Sigmoid colon (tissue), 6 donors: ENCODE measurements at regions not wholly inside any gene's neighbourhood (a gene's known extent, or its start where the extent isn't known, plus 50 kb on each side); places are given as distances from the start of the nearest gene placed in this dataset.
"Not testable (repeated sequence)": the region's sequence is repeated elsewhere in the genome, so short reads cannot be mapped to it uniquely, and the experiment has no call there.

ENCODE experiments used
- DNase-seq: peaks from one replicate; pipeline ENCODE4 v3.0.0-alpha.2; 2019
- H3K27ac ChIP-seq, 4 donors: fragments of 200-600 bp; sonication (generic); one replicate each; pipeline ENCODE4 v1.5.1; 2016 to 2019; ENCODE audit warnings: mild to moderate bottlenecking in 1 of 4
- H3K27me3 ChIP-seq, 3 donors: fragments of 200-600 bp; sonication (generic); one replicate each; pipeline ENCODE4 v1.5.1; 2019; ENCODE audit warnings: mild to moderate bottlenecking in 1 of 3
- H3K36me3 ChIP-seq, 4 donors: fragments of 200-600 bp; sonication (generic); one replicate each; pipeline ENCODE4 v1.5.1; 2016 to 2019
- H3K4me1 ChIP-seq, 4 donors: fragments of 200-600 bp; sonication (generic); one replicate each; pipeline ENCODE4 v1.5.1; 2017 to 2019
- H3K4me3 ChIP-seq, 4 donors: fragments of 200-600 bp; sonication (generic); one replicate each; pipeline ENCODE4 v1.5.1; 2017 to 2019; ENCODE audit warnings: mild to moderate bottlenecking in 2 of 4, moderate library complexity in 1 of 4
- H3K9me3 ChIP-seq, 4 donors: fragments of 200-600 bp in 3 of 4; sonication (generic) in 3 of 4; one replicate each; pipeline versions ENCODE4 v1.5.1 to v1.6.1; 2013 to 2019
- EP300 ChIP-seq, 4 donors: sonication (generic); formaldehyde crosslinking; IDR thresholded peaks; one replicate each; pipeline ENCODE4 v1.6.1; 2017; ENCODE audit warnings: antibody characterized with exemption in 4 of 4
- POLR2A ChIP-seq, 2 donors: fragments of 450-650 bp; IDR thresholded peaks; one replicate each; pipeline ENCODE4 v1.6.1; 2016; ENCODE audit warnings: antibody characterized with exemption in 2 of 2, mild to moderate bottlenecking in 2 of 2, moderate library complexity in 2 of 2
- POLR2AphosphoS5 ChIP-seq, 4 donors: sonication (generic); formaldehyde crosslinking; IDR thresholded peaks; one replicate each; pipeline ENCODE4 v1.6.1; 2017; ENCODE audit warnings: antibody characterized with exemption in 4 of 4
- WGBS, 2 donors: extraction: QIAGEN DNeasy Blood & Tissue Kit; methylation state at CpG; one replicate each; pipeline ENCODE4 v1.1.7; 2013; 5-methylcytosine and 5-hydroxymethylcytosine counted together
- intact Hi-C: fragments of 100-400 bp; cut with DNase I; formaldehyde crosslinking; loops from one replicate; pipeline ENCODE4 v1.15.1; 2023
- TF ChIP-seq, protein P1 (sequence below), 4 experiments: fragments of 450-650 bp in 3 of 4; fragments of 200-600 bp in 1 of 4; IDR thresholded peaks; one replicate each; pipeline ENCODE4 v1.5.1; 2016 to 2019; ENCODE audit warnings: antibody characterized with exemption in 4 of 4, mild to moderate bottlenecking in 3 of 4, moderate library complexity in 2 of 4
- donor health status: healthy with polysubstance abuse.
- donor health status: healthy.

DNA sequence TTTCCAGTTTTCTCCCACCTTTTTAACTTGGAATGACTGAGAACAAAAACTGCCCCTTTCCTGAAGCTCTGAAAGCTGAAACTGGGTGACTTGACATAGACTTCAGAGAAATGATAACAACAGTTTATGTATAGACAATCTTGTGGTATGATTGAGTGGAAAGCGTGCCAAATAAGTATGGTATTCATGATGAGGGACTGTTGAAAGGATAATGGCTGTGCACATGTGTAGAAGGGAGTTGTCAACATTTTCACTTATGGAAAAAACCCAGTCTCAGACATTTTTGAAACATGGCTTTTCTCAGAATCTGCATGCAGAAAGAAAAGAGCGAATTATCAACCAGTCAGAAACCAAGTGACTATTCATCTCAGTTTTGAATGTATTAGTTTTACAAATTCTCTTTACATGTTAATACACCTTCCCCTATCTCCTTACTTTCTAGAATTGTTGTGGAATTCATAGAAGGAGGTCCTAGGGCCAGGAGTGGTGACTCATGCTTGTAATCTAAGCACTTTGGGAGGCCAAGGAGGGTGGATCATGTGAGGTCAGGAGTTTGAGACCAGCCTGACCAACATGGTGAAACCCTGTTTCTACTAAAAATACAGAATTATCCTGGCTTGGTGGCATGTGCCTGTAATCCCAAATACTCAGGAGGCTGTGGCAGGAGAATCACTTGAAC, 261.2 kb downstream of the S1PR1 start:
- intact Hi-C loops, result no loop called here
- H3K27ac ChIP-seq, result no peak overlapping the region
- no peaks in the 10 kb centered on the region for H3K9me3 ChIP-seq
- H3K4me1 ChIP-seq, result no peaks in the 10 kb centered on the region
- 44 to 91% methylated on average over 2 of the region's 2 CpGs for WGBS, 2 donors
- no peaks in the 10 kb centered on the region for H3K36me3 ChIP-seq
- DNase-seq, result no peak
- H3K27me3 ChIP-seq, result no peaks in the 10 kb centered on the region
- TF ChIP-seq POLR2A (IDR thresholded peaks at IDR 0.05) (no peak), EP300 (IDR thresholded peaks at IDR 0.05) (no peak), POLR2AphosphoS5 (IDR thresholded peaks at IDR 0.05) (no peak)
- TF ChIP-seq, protein P1, sequence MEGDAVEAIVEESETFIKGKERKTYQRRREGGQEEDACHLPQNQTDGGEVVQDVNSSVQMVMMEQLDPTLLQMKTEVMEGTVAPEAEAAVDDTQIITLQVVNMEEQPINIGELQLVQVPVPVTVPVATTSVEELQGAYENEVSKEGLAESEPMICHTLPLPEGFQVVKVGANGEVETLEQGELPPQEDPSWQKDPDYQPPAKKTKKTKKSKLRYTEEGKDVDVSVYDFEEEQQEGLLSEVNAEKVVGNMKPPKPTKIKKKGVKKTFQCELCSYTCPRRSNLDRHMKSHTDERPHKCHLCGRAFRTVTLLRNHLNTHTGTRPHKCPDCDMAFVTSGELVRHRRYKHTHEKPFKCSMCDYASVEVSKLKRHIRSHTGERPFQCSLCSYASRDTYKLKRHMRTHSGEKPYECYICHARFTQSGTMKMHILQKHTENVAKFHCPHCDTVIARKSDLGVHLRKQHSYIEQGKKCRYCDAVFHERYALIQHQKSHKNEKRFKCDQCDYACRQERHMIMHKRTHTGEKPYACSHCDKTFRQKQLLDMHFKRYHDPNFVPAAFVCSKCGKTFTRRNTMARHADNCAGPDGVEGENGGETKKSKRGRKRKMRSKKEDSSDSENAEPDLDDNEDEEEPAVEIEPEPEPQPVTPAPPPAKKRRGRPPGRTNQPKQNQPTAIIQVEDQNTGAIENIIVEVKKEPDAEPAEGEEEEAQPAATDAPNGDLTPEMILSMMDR (IDR thresholded peaks at IDR 0.05), result no peak
- no peak overlapping the region for H3K4me3 ChIP-seq

GRCh38 chr1:101504106-101504505, 267.3 kb downstream of the S1PR1 start:
- H3K4me3 ChIP-seq, H3K27me3 ChIP-seq, H3K36me3 ChIP-seq, H3K27ac ChIP-seq, DNase-seq, intact Hi-C loops, H3K4me1 ChIP-seq, H3K9me3 ChIP-seq: not testable (repeated sequence)
- WGBS, 2 donors, result 55% methylated on average over 2 of the region's 2 CpGs

- H3K36me3 ChIP-seq, H3K27me3 ChIP-seq, H3K9me3 ChIP-seq, H3K4me3 ChIP-seq, intact Hi-C loops, DNase-seq, H3K4me1 ChIP-seq, H3K27ac ChIP-seq: not testable (repeated sequence)
- WGBS, 2 donors, result 79 to 87% methylated on average over 5 of the region's 5 CpGs
These were observed 268.4 kb downstream of the S1PR1 start for GRCh38 chr1:101505240-101505639.

GRCh38 chr1:101506541-101507164, 269.8 kb downstream of the S1PR1 start:
- Histone ChIP-seq H3K4me1 (no peaks in the 10 kb centered on the region), H3K4me3 (no peak overlapping the region), H3K36me3 (no peaks in the 10 kb centered on the region), H3K27me3 (no peaks in the 10 kb centered on the region), H3K9me3 (no peaks in the 10 kb centered on the region), H3K27ac (no peak overlapping the region)
- DNase-seq, result no peak
- 0 to 95% methylated on average over 1 of the region's 1 CpG for WGBS, 2 donors
- no peak for TF ChIP-seq POLR2AphosphoS5 (IDR thresholded peaks at IDR 0.05)
- TF ChIP-seq, protein P1 (IDR thresholded peaks at IDR 0.05), result peak in 2 of 4 experiments; percentile 14 to 58
- intact Hi-C loops, result no loop called here

- H3K36me3 ChIP-seq, result no peaks in the 10 kb centered on the region
- no peaks in the 10 kb centered on the region for H3K4me1 ChIP-seq
- intact Hi-C loops, result no loop called here
- H3K27ac ChIP-seq, result no peak overlapping the region
- 91 to 94% methylated on average over 1 of the region's 1 CpG for WGBS, 2 donors
- TF ChIP-seq POLR2AphosphoS5 (IDR thresholded peaks at IDR 0.05) (no peak), EP300 (IDR thresholded peaks at IDR 0.05) (no peak), POLR2A (IDR thresholded peaks at IDR 0.05) (no peak)
- TF ChIP-seq, protein P1 (IDR thresholded peaks at IDR 0.05), result no peak
- no peak for DNase-seq
- H3K27me3 ChIP-seq, result no peaks in the 10 kb centered on the region
- H3K4me3 ChIP-seq, result no peak overlapping the region
- H3K9me3 ChIP-seq, result no peaks in the 10 kb centered on the region
These were observed 270.7 kb downstream of the S1PR1 start for GRCh38 chr1:101507547-101507971.

DNA sequence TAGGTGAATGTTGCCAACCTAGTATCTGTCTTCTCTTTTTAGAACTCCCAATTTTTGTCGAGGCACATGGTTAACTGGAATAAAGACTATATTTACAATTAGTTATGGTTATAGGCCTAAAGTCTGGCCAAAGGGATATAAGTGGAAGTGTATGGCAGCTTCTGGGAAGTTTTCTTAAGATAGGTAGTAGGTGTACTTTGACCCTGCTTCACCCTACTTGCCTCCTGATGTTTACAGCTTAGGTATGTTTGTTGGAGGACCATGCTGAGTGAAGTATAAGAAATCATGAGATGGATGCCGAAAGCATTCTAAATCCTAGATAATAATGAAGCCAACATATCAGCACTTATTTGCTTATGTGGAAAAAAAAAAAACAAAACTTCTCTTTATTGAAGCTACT, 272.1 kb downstream of the S1PR1 start:
- intact Hi-C loops, result no loop called here
- Histone ChIP-seq H3K4me1 (no peaks in the 10 kb centered on the region), H3K27me3 (no peaks in the 10 kb centered on the region), H3K27ac (no peak overlapping the region), H3K36me3 (no peaks in the 10 kb centered on the region), H3K9me3 (no peaks in the 10 kb centered on the region), H3K4me3 (no peak overlapping the region)
- DNase-seq, result no peak
- no peak for TF ChIP-seq EP300 (IDR thresholded peaks at IDR 0.05)
- no peak for TF ChIP-seq POLR2A (IDR thresholded peaks at IDR 0.05)
- TF ChIP-seq, protein P1 (IDR thresholded peaks at IDR 0.05), result no peak
- TF ChIP-seq POLR2AphosphoS5 (IDR thresholded peaks at IDR 0.05), result no peak
- WGBS, 2 donors, result 56 to 86% methylated on average over 2 of the region's 2 CpGs
